ENCODE measurements at regions not wholly inside any gene's neighbourhood (a gene's known extent, or its start where the extent isn't known, plus 50 kb on each side); places are given as distances from the start of the nearest gene placed in this dataset.

DNA sequence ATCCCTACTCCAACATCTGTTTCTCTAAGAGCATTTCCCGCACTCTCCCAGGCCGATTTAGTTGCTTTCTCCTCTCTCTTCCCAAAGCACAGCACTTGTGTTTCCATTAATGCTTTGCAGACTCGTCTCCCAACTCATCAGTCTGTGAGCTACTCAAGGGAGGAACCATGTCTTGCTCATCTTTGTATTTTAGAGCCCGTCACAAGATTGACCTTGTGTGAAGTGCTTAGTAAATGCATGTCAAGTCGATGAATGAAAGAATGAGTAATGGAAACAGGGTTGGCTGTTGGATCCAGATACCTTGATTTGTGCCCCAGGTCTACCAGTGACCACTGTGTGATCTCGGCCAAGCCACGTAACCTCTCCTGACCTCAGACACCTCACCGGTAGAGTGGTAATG, 99.3 kb downstream of the KLF4 start:
- TF ChIP-seq, protein P1, sequence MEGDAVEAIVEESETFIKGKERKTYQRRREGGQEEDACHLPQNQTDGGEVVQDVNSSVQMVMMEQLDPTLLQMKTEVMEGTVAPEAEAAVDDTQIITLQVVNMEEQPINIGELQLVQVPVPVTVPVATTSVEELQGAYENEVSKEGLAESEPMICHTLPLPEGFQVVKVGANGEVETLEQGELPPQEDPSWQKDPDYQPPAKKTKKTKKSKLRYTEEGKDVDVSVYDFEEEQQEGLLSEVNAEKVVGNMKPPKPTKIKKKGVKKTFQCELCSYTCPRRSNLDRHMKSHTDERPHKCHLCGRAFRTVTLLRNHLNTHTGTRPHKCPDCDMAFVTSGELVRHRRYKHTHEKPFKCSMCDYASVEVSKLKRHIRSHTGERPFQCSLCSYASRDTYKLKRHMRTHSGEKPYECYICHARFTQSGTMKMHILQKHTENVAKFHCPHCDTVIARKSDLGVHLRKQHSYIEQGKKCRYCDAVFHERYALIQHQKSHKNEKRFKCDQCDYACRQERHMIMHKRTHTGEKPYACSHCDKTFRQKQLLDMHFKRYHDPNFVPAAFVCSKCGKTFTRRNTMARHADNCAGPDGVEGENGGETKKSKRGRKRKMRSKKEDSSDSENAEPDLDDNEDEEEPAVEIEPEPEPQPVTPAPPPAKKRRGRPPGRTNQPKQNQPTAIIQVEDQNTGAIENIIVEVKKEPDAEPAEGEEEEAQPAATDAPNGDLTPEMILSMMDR (IDR thresholded peaks at IDR 0.05): no peak
- ChIA-PET POLR2A (no interaction called here), CTCF (no interaction called here)
- DNase-seq (no peak), ATAC-seq (ENCODE audit: low read depth) (no peak)
- no peak overlapping the region for H3K27ac Mint-ChIP-seq
- no peaks in the 10 kb centered on the region for H3K9me3 Mint-ChIP-seq
- no peaks in the 10 kb centered on the region for H3K4me1 Mint-ChIP-seq
- H3K27me3 Mint-ChIP-seq: no peaks in the 10 kb centered on the region
- H3K4me3 Mint-ChIP-seq: no peak overlapping the region
- H3K36me3 Mint-ChIP-seq (ENCODE audit: low read depth): no peaks in the 10 kb centered on the region
- intact Hi-C loops (cut with micrococcal nuclease): no loop called here

DNA sequence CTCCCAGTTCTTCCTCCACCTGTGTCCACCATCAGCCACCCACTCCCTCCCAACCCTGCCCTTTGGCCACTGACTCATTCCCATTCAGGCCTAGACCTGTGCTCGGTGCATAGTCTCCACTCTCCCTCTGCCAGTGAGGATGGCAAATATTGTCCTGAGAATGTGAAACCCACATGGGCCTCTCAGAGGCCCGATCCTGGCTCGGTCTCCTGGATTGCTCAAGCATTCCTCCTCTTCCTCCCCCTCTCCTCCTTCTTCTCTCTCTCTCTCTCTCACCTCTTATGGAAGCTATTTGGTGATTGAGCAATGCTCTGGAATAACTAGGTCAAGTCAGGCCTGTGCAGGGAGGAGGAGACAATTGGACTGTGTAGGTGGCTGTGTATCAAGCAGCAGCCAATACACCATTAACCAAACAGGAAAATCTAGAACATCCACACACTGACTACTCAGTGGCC, 99.9 kb downstream of the KLF4 start:
- no peak for DNase-seq
- POLR2A ChIA-PET: no interaction called here
- no peak overlapping the region for H3K4me3 Mint-ChIP-seq
- CTCF ChIA-PET: no interaction called here
- H3K27ac Mint-ChIP-seq: no peak overlapping the region
- H3K27me3 Mint-ChIP-seq: no peaks in the 10 kb centered on the region
- H3K36me3 Mint-ChIP-seq (ENCODE audit: low read depth): no peaks in the 10 kb centered on the region
- H3K9me3 Mint-ChIP-seq: no peaks in the 10 kb centered on the region
- no peak for ATAC-seq (ENCODE audit: low read depth)
- H3K4me1 Mint-ChIP-seq: no peaks in the 10 kb centered on the region
- intact Hi-C loops (cut with micrococcal nuclease): no loop called here
- TF ChIP-seq, protein P1 (IDR thresholded peaks at IDR 0.05): no peak

DNA sequence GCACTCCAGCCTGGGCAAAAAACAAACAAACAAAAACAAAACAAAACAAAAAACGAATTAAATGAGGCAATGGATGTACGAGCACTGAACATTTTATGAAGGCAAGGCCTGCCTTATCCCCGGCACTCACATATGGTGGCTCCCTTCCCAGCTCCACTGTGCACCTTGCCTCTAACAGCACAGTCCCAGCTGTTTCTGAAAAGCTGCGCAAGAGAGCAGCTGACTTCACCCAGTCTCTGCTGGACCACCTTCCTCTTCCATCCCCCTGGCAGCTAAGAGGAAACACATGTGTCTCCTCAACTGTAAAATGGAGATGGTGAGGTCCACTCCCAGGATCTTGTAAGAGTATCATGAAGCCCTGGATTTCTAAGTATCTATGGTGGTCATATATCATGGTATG, 100.7 kb downstream of the KLF4 start:
- intact Hi-C loops (cut with micrococcal nuclease): no loop called here
- no peak for DNase-seq
- Mint-ChIP-seq H3K4me3 (no peak overlapping the region), H3K36me3 (ENCODE audit: low read depth) (no peaks in the 10 kb centered on the region), H3K9me3 (no peaks in the 10 kb centered on the region), H3K4me1 (no peaks in the 10 kb centered on the region), H3K27me3 (peaks cover 3% of the 10 kb centered on the region), H3K27ac (no peak overlapping the region)
- CTCF ChIA-PET: no interaction called here
- POLR2A ChIA-PET: no interaction called here
- ATAC-seq (ENCODE audit: low read depth): no peak
- TF ChIP-seq, protein P1 (IDR thresholded peaks at IDR 0.05): no peak

DNA sequence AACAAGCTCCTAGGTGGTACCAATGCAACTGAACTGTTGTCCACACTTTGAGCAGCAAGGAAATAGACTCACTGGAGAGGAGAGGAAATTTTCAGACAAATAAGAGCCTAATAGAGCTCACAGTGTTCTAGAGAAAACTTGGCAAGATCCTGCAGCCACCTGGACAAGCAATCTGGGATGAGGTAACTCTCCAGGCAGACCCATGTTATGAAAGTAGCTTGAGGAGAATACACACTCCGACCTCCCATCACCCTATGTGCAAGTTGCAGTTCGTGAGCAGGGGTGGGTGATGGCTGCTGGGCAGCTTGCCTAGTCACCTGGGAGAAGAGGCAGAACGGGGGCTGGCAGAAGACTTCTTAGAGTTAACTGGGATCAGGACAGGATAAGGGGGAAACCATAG, 102.2 kb downstream of the KLF4 start:
- no peaks in the 10 kb centered on the region for H3K9me3 Mint-ChIP-seq
- ChIA-PET CTCF (no interaction called here), POLR2A (no interaction called here)
- H3K27ac Mint-ChIP-seq: no peak overlapping the region
- H3K27me3 Mint-ChIP-seq: peaks cover 5% of the 10 kb centered on the region
- H3K4me3 Mint-ChIP-seq: no peak overlapping the region
- intact Hi-C loops (cut with micrococcal nuclease): no loop called here
- TF ChIP-seq, protein P1 (IDR thresholded peaks at IDR 0.05): no peak
- no peaks in the 10 kb centered on the region for H3K36me3 Mint-ChIP-seq (ENCODE audit: low read depth)
- ATAC-seq (ENCODE audit: low read depth): no peak
- DNase-seq: no peak
- no peaks in the 10 kb centered on the region for H3K4me1 Mint-ChIP-seq

DNA sequence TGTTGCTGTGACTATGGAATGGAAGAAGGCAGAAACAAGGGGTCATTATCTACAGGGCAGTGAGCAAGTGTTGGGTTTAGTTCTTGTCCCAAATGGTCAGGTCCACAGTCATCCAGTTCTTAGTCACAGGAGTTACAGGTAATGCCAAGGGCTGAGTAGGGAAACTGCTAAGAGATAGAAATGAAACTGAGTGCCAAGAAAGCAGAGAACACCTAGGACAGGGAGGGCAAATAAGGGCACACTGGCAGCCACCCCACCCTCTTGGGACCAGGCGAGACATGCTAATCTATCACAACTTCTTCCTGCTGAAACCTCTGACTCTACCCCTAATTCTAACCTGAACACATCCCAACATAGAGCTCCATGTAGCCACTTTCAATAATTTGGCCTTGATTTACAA, 103.2 kb downstream of the KLF4 start:
- peaks cover 5% of the 10 kb centered on the region for H3K27me3 Mint-ChIP-seq
- no peak for ATAC-seq (ENCODE audit: low read depth)
- intact Hi-C loops (cut with micrococcal nuclease): no loop called here
- no peak overlapping the region for H3K27ac Mint-ChIP-seq
- no peak overlapping the region for H3K4me3 Mint-ChIP-seq
- H3K9me3 Mint-ChIP-seq: no peaks in the 10 kb centered on the region
- ChIA-PET POLR2A (no interaction called here), CTCF (no interaction called here)
- no peaks in the 10 kb centered on the region for H3K36me3 Mint-ChIP-seq (ENCODE audit: low read depth)
- TF ChIP-seq, protein P1 (IDR thresholded peaks at IDR 0.05): no peak
- DNase-seq: no peak
- no peaks in the 10 kb centered on the region for H3K4me1 Mint-ChIP-seq
